Neuronal stem cell (in vitro differentiated cells): ENCODE measurements at regions not wholly inside any gene's neighbourhood (a gene's known extent, or its start where the extent isn't known, plus 50 kb on each side); places are given as distances from the start of the nearest gene placed in this dataset.

Experiments used
- DNase-seq: peaks from one replicate; pipeline ENCODE4 v3.0.0-alpha.2; 2013; ENCODE audit warnings: low spot score
- H2AFZ ChIP-seq: one replicate; pipeline ENCODE4 v1.6.1; 2013; ENCODE audit warnings: mild to moderate bottlenecking, low read length, inconsistent platforms
- H2AK5ac ChIP-seq: 2 replicates; pipeline ENCODE4 v1.6.1; 2013; ENCODE audit warnings: low read depth, mild to moderate bottlenecking, inconsistent platforms, low read length, moderate library complexity, mixed read lengths
- H2BK120ac ChIP-seq: 2 replicates; pipeline ENCODE4 v1.6.1; 2013; ENCODE audit warnings: low read depth, mild to moderate bottlenecking, inconsistent platforms, low read length, moderate library complexity, mixed read lengths
- H2BK12ac ChIP-seq: one replicate; pipeline ENCODE4 v1.6.1; 2013; ENCODE audit warnings: low read length, inconsistent platforms
- H2BK15ac ChIP-seq: 2 replicates; pipeline ENCODE4 v1.6.1; 2013; ENCODE audit warnings: mild to moderate bottlenecking, low read length, inconsistent platforms, mixed read lengths
- H2BK5ac ChIP-seq: one replicate; pipeline ENCODE4 v1.6.1; 2013; ENCODE audit warnings: inconsistent platforms, mild to moderate bottlenecking, low read length, moderate library complexity
- H3K14ac ChIP-seq: one replicate; pipeline ENCODE4 v1.6.1; 2013; ENCODE audit warnings: low read length, inconsistent platforms
- H3K18ac ChIP-seq: 2 replicates; pipeline ENCODE4 v1.6.1; 2013; ENCODE audit warnings: low read length, inconsistent platforms
- H3K23ac ChIP-seq: 2 replicates; pipeline ENCODE4 v1.6.1; 2013; ENCODE audit warnings: low read depth, mild to moderate bottlenecking, mixed read lengths, low read length, inconsistent platforms; ENCODE audit not compliant: poor library complexity
- H3K27ac ChIP-seq: replicated peaks from 3 replicates; pipeline ENCODE4 v1.5.1; 2013; ENCODE audit warnings: low read length, inconsistent platforms
- H3K27me3 ChIP-seq, 3 experiments: 2 replicates each; pipeline ENCODE4 v1.6.1; 2013; ENCODE audit warnings: low read length in 3 of 3, mild to moderate bottlenecking in 2 of 3, inconsistent platforms in 1 of 3, low read depth in 1 of 3, mixed read lengths in 1 of 3, moderate library complexity in 1 of 3; ENCODE audit not compliant: control insufficient read depth in 3 of 3, insufficient read depth in 3 of 3
- H3K36me3 ChIP-seq, 2 donors: replicated peaks in 1 of 2; 2 replicates each; pipeline ENCODE4 v1.6.1; 2013; ENCODE audit warnings: low read length in 2 of 2; ENCODE audit not compliant: control insufficient read depth in 2 of 2, insufficient read depth in 2 of 2
- H3K4ac ChIP-seq: 2 replicates; pipeline ENCODE4 v1.6.1; 2013; ENCODE audit warnings: inconsistent platforms, mild to moderate bottlenecking, low read length, moderate library complexity
- H3K4me1 ChIP-seq, 2 donors: 1 replicate in 1 of 2; 2 replicates in 1 of 2; pipeline ENCODE4 v1.6.1; 2013; ENCODE audit warnings: low read length in 2 of 2, low read depth in 1 of 2; ENCODE audit not compliant: control insufficient read depth in 2 of 2, insufficient read depth in 1 of 2
- H3K4me2 ChIP-seq: one replicate; pipeline ENCODE4 v1.6.1; 2013; ENCODE audit warnings: mild to moderate bottlenecking, low read length, inconsistent platforms; ENCODE audit not compliant: insufficient read depth, poor library complexity, severe bottlenecking
- H3K4me3 ChIP-seq, 2 donors: 2 replicates each; pipeline ENCODE4 v1.5.1; 2013; ENCODE audit warnings: low read length in 2 of 2, mild to moderate bottlenecking in 2 of 2, inconsistent platforms in 1 of 2, moderate library complexity in 1 of 2
- H3K79me1 ChIP-seq: one replicate; pipeline ENCODE4 v1.6.1; 2013; ENCODE audit warnings: low read depth, mild to moderate bottlenecking, inconsistent platforms, low read length, moderate library complexity
- H3K9ac ChIP-seq: one replicate; pipeline ENCODE4 v1.6.1; 2013; ENCODE audit warnings: mild to moderate bottlenecking, low read depth, low read length, inconsistent platforms; ENCODE audit not compliant: poor library complexity
- H3K9me3 ChIP-seq, 2 donors: replicated peaks in 1 of 2; 2 replicates each; pipeline versions ENCODE3 to v1.6.1; 2013; ENCODE audit warnings: low read length in 2 of 2, mild to moderate bottlenecking in 2 of 2, inconsistent platforms in 1 of 2, low read depth in 1 of 2, mixed read lengths in 1 of 2, moderate library complexity in 1 of 2; ENCODE audit not compliant: control insufficient read depth in 2 of 2, insufficient read depth in 1 of 2
- H4K8ac ChIP-seq: one replicate; pipeline ENCODE4 v1.6.1; 2013; ENCODE audit warnings: low read depth, mild to moderate bottlenecking, inconsistent platforms, low read length, moderate library complexity
- H4K91ac ChIP-seq: one replicate; pipeline ENCODE4 v1.6.1; 2013; ENCODE audit warnings: low read length, low read depth, mild to moderate bottlenecking, inconsistent platforms; ENCODE audit not compliant: poor library complexity
- WGBS, 2 donors: extraction: QIAGEN DNeasy Blood & Tissue Kit; methylation state at CpG; one replicate each; pipeline ENCODE4 v1.1.7; 2013; ENCODE audit warnings: missing lambda C conversion rate in 2 of 2, mixed read lengths in 1 of 2; ENCODE audit not compliant: insufficient read length in 2 of 2, insufficient replicate concordance in 1 of 2; ENCODE audit errors: extremely low coverage in 2 of 2; 5-methylcytosine and 5-hydroxymethylcytosine counted together

DNA sequence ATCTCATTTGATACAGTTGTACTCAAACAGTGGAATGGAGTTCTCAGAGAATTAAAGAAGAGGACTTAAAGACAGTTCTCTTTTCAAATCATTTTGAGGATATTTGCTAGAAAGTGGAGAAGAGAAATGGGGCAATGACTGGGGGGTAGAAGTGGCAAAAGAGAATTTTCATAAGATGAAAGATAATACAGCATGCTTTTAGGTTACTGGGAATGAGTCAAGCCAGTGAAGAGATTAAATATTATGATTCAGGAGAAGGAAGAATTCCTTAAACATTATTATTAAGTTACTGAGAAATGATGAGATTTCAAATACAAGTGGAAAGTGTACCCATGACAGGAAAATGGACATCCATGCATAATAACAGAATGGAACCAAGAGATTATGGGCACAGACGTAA is 219.0 kb upstream of the DKK2 start:
- no peak overlapping the region for H3K4ac ChIP-seq
- H3K23ac ChIP-seq, result no peak overlapping the region
- no peaks in the 10 kb centered on the region for H3K36me3 ChIP-seq
- H3K9me3 ChIP-seq, result no peaks in the 10 kb centered on the region
- H2BK5ac ChIP-seq, result no peak overlapping the region
- no peak overlapping the region for H3K18ac ChIP-seq
- H2AK5ac ChIP-seq, result no peak overlapping the region
- H2AFZ ChIP-seq, result no peak overlapping the region
- no peak overlapping the region for H2BK120ac ChIP-seq
- H3K14ac ChIP-seq, result no peak overlapping the region
- H2BK12ac ChIP-seq, result no peak overlapping the region
- no peak overlapping the region for H3K9ac ChIP-seq
- WGBS, 2 donors, result no CpG with 5 or more reads among the region's 1 CpG
- no peak overlapping the region for H2BK15ac ChIP-seq
- no peak overlapping the region for H4K91ac ChIP-seq
- no peak overlapping the region for H4K8ac ChIP-seq
- H3K4me3 ChIP-seq, result no peak overlapping the region
- DNase-seq, result no peak
- no peaks in the 10 kb centered on the region for H3K4me1 ChIP-seq
- no peaks in the 10 kb centered on the region for H3K27me3 ChIP-seq
- no peak overlapping the region for H3K4me2 ChIP-seq
- H3K79me1 ChIP-seq, result no peaks in the 10 kb centered on the region
- no peak overlapping the region for H3K27ac ChIP-seq

GRCh38 chr4:107253579-107254068 is 217.5 kb upstream of the DKK2 start:
- H2AFZ ChIP-seq, result no peak overlapping the region
- no CpG with 5 or more reads among the region's 3 CpGs for WGBS, 2 donors
- H3K23ac ChIP-seq, result no peak overlapping the region
- no peak overlapping the region for H2BK5ac ChIP-seq
- no peak overlapping the region for H3K9ac ChIP-seq
- H3K4me3 ChIP-seq, result no peak overlapping the region
- no peak overlapping the region for H3K4ac ChIP-seq
- no peak overlapping the region for H2AK5ac ChIP-seq
- H3K27ac ChIP-seq, result no peak overlapping the region
- H4K91ac ChIP-seq, result no peak overlapping the region
- H3K4me1 ChIP-seq, result no peaks in the 10 kb centered on the region
- H3K18ac ChIP-seq, result no peak overlapping the region
- H2BK120ac ChIP-seq, result no peak overlapping the region
- no peaks in the 10 kb centered on the region for H3K36me3 ChIP-seq
- H3K79me1 ChIP-seq, result no peaks in the 10 kb centered on the region
- H3K9me3 ChIP-seq, result no peaks in the 10 kb centered on the region
- no peak overlapping the region for H4K8ac ChIP-seq
- H3K27me3 ChIP-seq, result no peaks in the 10 kb centered on the region
- H3K4me2 ChIP-seq, result no peak overlapping the region
- no peak for DNase-seq
- H2BK12ac ChIP-seq, result no peak overlapping the region
- H2BK15ac ChIP-seq, result no peak overlapping the region
- no peak overlapping the region for H3K14ac ChIP-seq

DNA sequence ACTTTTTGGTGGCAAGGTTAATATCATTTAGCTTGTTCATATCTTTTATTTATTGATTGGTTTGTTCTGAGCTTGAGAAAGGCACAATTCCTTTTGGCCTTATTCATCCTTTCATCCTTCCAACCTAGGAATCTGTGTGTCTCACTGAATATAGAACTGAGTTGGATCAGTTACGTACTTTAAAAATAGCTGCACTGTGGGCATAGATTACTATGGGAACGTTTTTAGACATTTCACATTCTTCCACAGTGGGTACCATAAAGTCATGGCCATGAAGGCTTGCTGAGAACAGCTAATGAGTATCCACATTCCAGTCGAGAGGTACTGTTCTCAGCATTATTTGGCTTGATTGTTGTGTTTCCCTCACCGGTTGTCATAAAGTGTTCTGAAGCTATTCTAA is 217.0 kb upstream of the DKK2 start:
- H2BK15ac ChIP-seq, result no peak overlapping the region
- H3K27me3 ChIP-seq, result no peaks in the 10 kb centered on the region
- no peak overlapping the region for H2AK5ac ChIP-seq
- no peak overlapping the region for H4K8ac ChIP-seq
- H3K27ac ChIP-seq, result no peak overlapping the region
- no peaks in the 10 kb centered on the region for H3K79me1 ChIP-seq
- no peak overlapping the region for H2BK120ac ChIP-seq
- no peak for DNase-seq
- no peak overlapping the region for H3K14ac ChIP-seq
- no peak overlapping the region for H2BK5ac ChIP-seq
- no peak overlapping the region for H3K4ac ChIP-seq
- no peak overlapping the region for H3K4me3 ChIP-seq
- H3K9me3 ChIP-seq, result no peaks in the 10 kb centered on the region
- no peak overlapping the region for H3K9ac ChIP-seq
- no CpG with 5 or more reads among the region's 4 CpGs for WGBS, 2 donors
- no peaks in the 10 kb centered on the region for H3K36me3 ChIP-seq
- H3K18ac ChIP-seq, result no peak overlapping the region
- H2BK12ac ChIP-seq, result no peak overlapping the region
- no peak overlapping the region for H2AFZ ChIP-seq
- H3K4me2 ChIP-seq, result no peak overlapping the region
- no peaks in the 10 kb centered on the region for H3K4me1 ChIP-seq
- H3K23ac ChIP-seq, result no peak overlapping the region
- H4K91ac ChIP-seq, result no peak overlapping the region

DNA sequence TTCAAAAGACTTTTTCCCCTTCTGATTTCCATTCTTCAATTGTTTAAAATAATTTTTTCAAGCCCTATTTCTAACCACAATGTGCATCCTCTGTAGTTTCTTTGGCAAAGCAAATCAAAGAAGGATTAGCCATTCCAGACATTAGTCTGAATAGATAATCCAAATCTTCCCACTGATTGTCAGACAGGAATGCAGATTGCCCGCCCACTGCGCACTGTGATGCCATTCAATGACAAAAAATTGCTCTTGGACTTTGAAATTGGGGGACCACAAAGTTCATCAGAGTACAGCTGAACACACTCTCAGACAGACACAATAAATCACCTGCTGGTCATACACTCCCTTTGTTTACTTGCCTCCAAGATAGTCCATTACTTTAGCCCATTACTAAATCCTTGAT is 216.5 kb upstream of the DKK2 start:
- no peak overlapping the region for H3K27ac ChIP-seq
- H3K4me3 ChIP-seq, result no peak overlapping the region
- no peak overlapping the region for H3K23ac ChIP-seq
- no peaks in the 10 kb centered on the region for H3K9me3 ChIP-seq
- no peak overlapping the region for H2AFZ ChIP-seq
- no peak overlapping the region for H3K18ac ChIP-seq
- no peak overlapping the region for H2BK120ac ChIP-seq
- H3K4me1 ChIP-seq, result no peaks in the 10 kb centered on the region
- no peak overlapping the region for H4K8ac ChIP-seq
- no peak overlapping the region for H3K14ac ChIP-seq
- no peak overlapping the region for H3K4ac ChIP-seq
- no peak for DNase-seq
- no peak overlapping the region for H3K4me2 ChIP-seq
- no peak overlapping the region for H2BK15ac ChIP-seq
- H3K36me3 ChIP-seq, result no peaks in the 10 kb centered on the region
- H3K27me3 ChIP-seq, result no peaks in the 10 kb centered on the region
- H2AK5ac ChIP-seq, result no peak overlapping the region
- H3K9ac ChIP-seq, result no peak overlapping the region
- H2BK12ac ChIP-seq, result no peak overlapping the region
- H2BK5ac ChIP-seq, result no peak overlapping the region
- no peaks in the 10 kb centered on the region for H3K79me1 ChIP-seq
- WGBS, 2 donors, result no CpG with 5 or more reads among the region's 2 CpGs
- no peak overlapping the region for H4K91ac ChIP-seq
